Parathyroid adenoma (tissue), 2 donors: ENCODE measurements at regions not wholly inside any gene's neighbourhood (a gene's known extent, or its start where the extent isn't known, plus 50 kb on each side); places are given as distances from the start of the nearest gene placed in this dataset.

Experiments
- H2AFZ ChIP-seq: fragments of 300-600 bp; sonication (generic); one replicate; pipeline ENCODE4 v1.7.0; 2017; ENCODE audit warnings: antibody characterized with exemption, mild to moderate bottlenecking
- H3K27ac ChIP-seq: fragments of 300-600 bp; sonication (generic); one replicate; pipeline ENCODE4 v1.7.0; 2017
- H3K27me3 ChIP-seq: fragments of 300-600 bp; sonication (generic); one replicate; pipeline ENCODE4 v1.7.0; 2017; ENCODE audit warnings: low read length; ENCODE audit not compliant: control insufficient read depth, insufficient read depth
- H3K36me3 ChIP-seq: fragments of 300-600 bp; sonication (generic); one replicate; pipeline ENCODE4 v1.7.0; 2017; ENCODE audit warnings: low read length; ENCODE audit not compliant: control insufficient read depth, insufficient read depth
- H3K4me1 ChIP-seq: fragments of 300-600 bp; sonication (generic); one replicate; pipeline ENCODE4 v1.7.0; 2017; ENCODE audit warnings: control low read depth
- H3K4me2 ChIP-seq: fragments of 300-600 bp; sonication (generic); one replicate; pipeline ENCODE4 v1.7.0; 2017; ENCODE audit warnings: low read length
- H3K4me3 ChIP-seq: fragments of 300-600 bp; sonication (generic); one replicate; pipeline ENCODE4 v1.7.0; 2017; ENCODE audit warnings: low read depth, low read length
- H3K79me2 ChIP-seq: fragments of 300-600 bp; sonication (generic); one replicate; pipeline ENCODE4 v1.7.0; 2017; ENCODE audit warnings: control low read depth
- H3K9ac ChIP-seq: fragments of 300-600 bp; sonication (generic); one replicate; pipeline ENCODE4 v1.7.0; 2017; ENCODE audit warnings: mild to moderate bottlenecking
- H3K9me3 ChIP-seq: fragments of 300-600 bp; sonication (generic); one replicate; pipeline ENCODE4 v1.7.0; 2017; ENCODE audit warnings: low read length; ENCODE audit not compliant: control insufficient read depth
- CTCF ChIP-seq: fragments of 300-600 bp; sonication (generic); IDR thresholded peaks from one replicate; pipeline ENCODE4 v1.7.0; 2017; ENCODE audit warnings: antibody characterized with exemption, mild to moderate bottlenecking
- donor health status: primary hyperparathyroidism.

- no peaks in the 10 kb centered on the region for H3K79me2 ChIP-seq
- TF ChIP-seq CTCF = no peak
- H2AFZ ChIP-seq = no peak overlapping the region
- H3K9ac ChIP-seq = no peak overlapping the region
- no peaks in the 10 kb centered on the region for H3K4me1 ChIP-seq
- no peak overlapping the region for H3K4me2 ChIP-seq
- no peak overlapping the region for H3K4me3 ChIP-seq
- H3K9me3 ChIP-seq = no peaks in the 10 kb centered on the region
- H3K27ac ChIP-seq = no peak overlapping the region
- H3K27me3 ChIP-seq = no peaks in the 10 kb centered on the region
- no peaks in the 10 kb centered on the region for H3K36me3 ChIP-seq
These were observed 87.6 kb upstream of the ZCCHC13 start for GRCh38 chrX:74216421-74216820.

GRCh38 chrX:74211911-74212310 lies 92.1 kb upstream of the ZCCHC13 start:
- H3K4me2 ChIP-seq = no peak overlapping the region
- no peaks in the 10 kb centered on the region for H3K4me1 ChIP-seq
- no peaks in the 10 kb centered on the region for H3K36me3 ChIP-seq
- no peak overlapping the region for H3K4me3 ChIP-seq
- H3K79me2 ChIP-seq = no peaks in the 10 kb centered on the region
- no peak overlapping the region for H2AFZ ChIP-seq
- no peaks in the 10 kb centered on the region for H3K9me3 ChIP-seq
- no peaks in the 10 kb centered on the region for H3K27me3 ChIP-seq
- no peak overlapping the region for H3K9ac ChIP-seq
- no peak overlapping the region for H3K27ac ChIP-seq
- TF ChIP-seq CTCF = no peak

GRCh38 chrX:74207539-74207938 lies 96.4 kb upstream of the ZCCHC13 start:
- Histone ChIP-seq H3K4me2 (no peak overlapping the region), H2AFZ (no peak overlapping the region), H3K4me3 (no peak overlapping the region), H3K9ac (no peak overlapping the region), H3K36me3 (no peaks in the 10 kb centered on the region), H3K9me3 (no peaks in the 10 kb centered on the region), H3K4me1 (no peaks in the 10 kb centered on the region), H3K27me3 (no peaks in the 10 kb centered on the region), H3K79me2 (no peaks in the 10 kb centered on the region), H3K27ac (no peak overlapping the region)
- no peak for TF ChIP-seq CTCF

GRCh38 chrX:74195605-74196004 lies 108.4 kb upstream of the ZCCHC13 start:
- no peaks in the 10 kb centered on the region for H3K4me1 ChIP-seq
- H3K79me2 ChIP-seq = no peaks in the 10 kb centered on the region
- no peak overlapping the region for H3K4me3 ChIP-seq
- H3K36me3 ChIP-seq = no peaks in the 10 kb centered on the region
- H3K27ac ChIP-seq = no peak overlapping the region
- H3K9me3 ChIP-seq = no peaks in the 10 kb centered on the region
- H3K9ac ChIP-seq = no peak overlapping the region
- TF ChIP-seq CTCF = no peak
- H3K4me2 ChIP-seq = no peak overlapping the region
- no peaks in the 10 kb centered on the region for H3K27me3 ChIP-seq
- H2AFZ ChIP-seq = no peak overlapping the region

GRCh38 chrX:74195120-74195519 lies 108.9 kb upstream of the ZCCHC13 start:
- no peak overlapping the region for H3K4me2 ChIP-seq
- H3K9me3 ChIP-seq = no peaks in the 10 kb centered on the region
- no peaks in the 10 kb centered on the region for H3K79me2 ChIP-seq
- no peaks in the 10 kb centered on the region for H3K4me1 ChIP-seq
- H3K27ac ChIP-seq = no peak overlapping the region
- H3K4me3 ChIP-seq = no peak overlapping the region
- H3K36me3 ChIP-seq = no peaks in the 10 kb centered on the region
- no peak overlapping the region for H3K9ac ChIP-seq
- H3K27me3 ChIP-seq = no peaks in the 10 kb centered on the region
- no peak overlapping the region for H2AFZ ChIP-seq
- no peak for TF ChIP-seq CTCF
